GM12875 (cell line): ENCODE measurements at regions not wholly inside any gene's neighbourhood (a gene's known extent, or its start where the extent isn't known, plus 50 kb on each side); places are given as distances from the start of the nearest gene placed in this dataset.

ENCODE experiments used
- H3K4me3 ChIP-seq: one replicate; pipeline ENCODE4 v1.5.1; 2011; ENCODE audit warnings: low read depth, low read length, control low read depth
- TF ChIP-seq, protein P1 (sequence below): IDR thresholded peaks from 2 replicates; pipeline ENCODE4 v1.5.1; 2011; ENCODE audit warnings: low read depth, mild to moderate bottlenecking, control low read depth, inconsistent platforms, low read length, moderate library complexity, borderline replicate concordance; ENCODE audit not compliant: insufficient read depth

DNA sequence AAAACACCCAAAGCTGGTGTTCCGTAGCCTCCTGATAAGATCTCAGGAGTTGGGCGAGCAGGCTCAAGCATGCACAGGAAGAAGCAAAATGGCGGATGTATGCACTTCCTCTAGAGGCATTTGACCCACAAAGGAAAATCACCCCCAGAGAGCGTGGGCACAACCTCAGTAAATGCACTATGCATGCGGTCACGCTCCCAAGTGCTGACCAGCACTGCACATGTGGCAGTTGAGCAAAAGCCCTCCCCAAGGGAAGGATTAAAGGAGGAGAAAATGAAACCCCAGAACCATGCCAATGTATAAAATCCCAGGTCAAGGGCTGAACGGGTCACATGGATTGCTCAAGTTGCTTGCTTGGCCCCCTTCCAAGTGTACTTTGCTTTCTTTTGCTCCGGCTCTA lies 289.4 kb upstream of the IGF1R start:
- H3K4me3 ChIP-seq = no peak overlapping the region
- TF ChIP-seq, protein P1, sequence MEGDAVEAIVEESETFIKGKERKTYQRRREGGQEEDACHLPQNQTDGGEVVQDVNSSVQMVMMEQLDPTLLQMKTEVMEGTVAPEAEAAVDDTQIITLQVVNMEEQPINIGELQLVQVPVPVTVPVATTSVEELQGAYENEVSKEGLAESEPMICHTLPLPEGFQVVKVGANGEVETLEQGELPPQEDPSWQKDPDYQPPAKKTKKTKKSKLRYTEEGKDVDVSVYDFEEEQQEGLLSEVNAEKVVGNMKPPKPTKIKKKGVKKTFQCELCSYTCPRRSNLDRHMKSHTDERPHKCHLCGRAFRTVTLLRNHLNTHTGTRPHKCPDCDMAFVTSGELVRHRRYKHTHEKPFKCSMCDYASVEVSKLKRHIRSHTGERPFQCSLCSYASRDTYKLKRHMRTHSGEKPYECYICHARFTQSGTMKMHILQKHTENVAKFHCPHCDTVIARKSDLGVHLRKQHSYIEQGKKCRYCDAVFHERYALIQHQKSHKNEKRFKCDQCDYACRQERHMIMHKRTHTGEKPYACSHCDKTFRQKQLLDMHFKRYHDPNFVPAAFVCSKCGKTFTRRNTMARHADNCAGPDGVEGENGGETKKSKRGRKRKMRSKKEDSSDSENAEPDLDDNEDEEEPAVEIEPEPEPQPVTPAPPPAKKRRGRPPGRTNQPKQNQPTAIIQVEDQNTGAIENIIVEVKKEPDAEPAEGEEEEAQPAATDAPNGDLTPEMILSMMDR = no peak

DNA sequence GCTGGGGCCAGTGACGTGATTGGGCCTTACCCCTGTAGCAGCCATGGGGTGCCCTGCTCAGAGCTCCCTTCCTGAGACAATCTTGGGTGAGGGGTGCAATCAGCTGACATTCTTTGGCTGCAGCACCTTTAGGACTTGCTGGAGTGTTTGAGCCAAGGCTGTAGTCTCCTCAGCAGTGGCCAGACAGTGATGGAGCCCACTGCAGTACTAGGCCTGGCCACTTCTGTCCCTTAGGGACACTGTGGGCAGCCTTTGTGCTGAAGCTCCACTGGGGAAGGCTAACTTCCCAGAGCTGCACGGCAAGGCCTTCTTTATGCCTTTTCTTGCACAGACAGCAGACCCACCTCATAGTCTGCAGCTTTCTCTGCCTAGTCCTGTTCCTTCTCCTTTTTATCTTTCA lies 284.9 kb upstream of the IGF1R start:
- TF ChIP-seq, protein P1 = no peak
- no peak overlapping the region for H3K4me3 ChIP-seq

DNA sequence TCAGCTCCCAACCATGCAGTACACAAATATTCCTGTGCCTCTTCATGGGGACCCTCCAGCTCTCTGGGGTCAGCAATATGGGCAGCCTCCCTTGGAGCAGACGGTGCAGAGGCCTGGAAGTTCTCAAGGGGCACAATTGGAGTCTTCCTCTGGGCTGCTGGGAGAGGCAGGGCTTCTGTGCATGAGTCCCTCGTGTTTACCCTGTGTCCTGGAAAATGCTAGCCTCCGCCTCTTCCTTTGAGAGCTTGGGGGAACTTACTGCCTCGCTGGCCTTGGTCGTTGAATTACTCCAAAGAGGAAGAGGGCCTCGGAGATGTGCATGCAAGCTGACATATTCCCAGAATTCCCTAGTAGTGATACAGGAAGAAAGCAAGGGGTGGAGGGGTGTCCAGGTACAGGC lies 284.4 kb upstream of the IGF1R start:
- TF ChIP-seq, protein P1 = no peak
- no peak overlapping the region for H3K4me3 ChIP-seq

DNA sequence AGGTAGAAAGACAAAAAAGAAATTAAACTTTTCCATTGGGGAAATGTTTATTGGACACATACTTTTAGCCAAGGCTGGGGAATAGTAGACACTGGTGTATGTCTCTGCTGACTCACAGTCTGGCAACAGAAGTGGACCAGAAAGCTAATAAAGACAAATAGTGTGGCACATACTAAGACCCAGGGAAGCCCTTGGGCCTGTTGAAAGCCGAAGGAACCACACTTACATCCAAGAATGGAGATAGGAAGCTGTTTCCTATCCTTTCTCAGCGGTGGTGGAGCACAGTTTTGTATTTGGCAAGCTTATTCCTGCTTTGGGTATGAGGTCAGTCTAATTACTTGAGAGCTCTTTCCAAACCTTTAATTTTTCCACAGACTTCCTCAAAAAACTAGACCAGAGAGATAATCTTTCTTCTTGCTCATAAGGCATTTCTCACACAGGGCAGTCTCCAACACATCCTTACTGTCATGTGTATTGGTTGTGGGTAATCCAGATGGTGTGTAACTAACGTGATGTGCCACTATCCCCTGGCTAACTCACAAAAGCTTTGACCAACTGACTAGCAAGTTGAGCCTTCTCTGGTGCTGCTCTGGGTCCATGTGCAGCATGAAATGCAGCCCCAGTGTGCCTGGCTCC lies 279.1 kb upstream of the IGF1R start:
- H3K4me3 ChIP-seq = no peak overlapping the region
- TF ChIP-seq, protein P1 = no peak

DNA sequence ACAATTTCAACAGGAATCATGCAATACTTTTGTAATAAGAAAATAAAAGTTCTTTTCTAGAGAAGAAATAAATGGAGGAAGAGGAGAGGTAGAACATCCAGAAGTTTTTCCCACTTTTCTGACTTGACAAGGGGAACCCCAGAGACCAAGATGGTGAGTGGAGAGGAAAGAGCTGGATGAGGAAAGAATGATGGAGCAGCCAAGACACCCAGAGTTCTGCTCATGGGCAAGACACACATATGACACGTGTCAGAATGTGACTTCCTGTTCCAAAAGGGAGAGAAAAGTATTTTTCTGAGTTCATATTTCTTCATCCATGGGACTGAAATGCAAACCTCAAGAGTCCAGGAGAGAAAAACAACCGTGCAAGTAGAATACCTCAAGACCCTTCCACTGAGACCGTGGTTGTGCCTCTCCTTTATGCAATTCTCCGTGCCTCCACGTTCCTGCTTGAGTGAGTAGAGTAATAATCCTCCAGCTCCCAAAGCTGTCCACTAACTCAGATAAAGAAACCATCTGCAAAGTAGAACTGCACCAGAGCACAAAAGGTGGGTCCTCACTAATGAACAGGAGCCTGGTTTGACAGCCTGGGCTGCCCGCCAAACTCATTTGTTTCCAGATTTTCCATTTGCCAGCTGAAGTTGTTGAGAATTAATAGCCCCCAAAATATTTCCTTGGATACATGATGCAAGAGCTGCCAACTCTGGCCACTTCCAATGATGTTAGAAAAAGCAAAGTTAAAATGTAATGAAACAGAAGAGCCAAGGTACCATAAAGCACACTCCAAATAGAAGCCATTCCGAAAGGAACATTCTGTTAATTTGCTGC lies 272.6 kb upstream of the IGF1R start:
- TF ChIP-seq, protein P1 = no peak
- H3K4me3 ChIP-seq = no peak overlapping the region

DNA sequence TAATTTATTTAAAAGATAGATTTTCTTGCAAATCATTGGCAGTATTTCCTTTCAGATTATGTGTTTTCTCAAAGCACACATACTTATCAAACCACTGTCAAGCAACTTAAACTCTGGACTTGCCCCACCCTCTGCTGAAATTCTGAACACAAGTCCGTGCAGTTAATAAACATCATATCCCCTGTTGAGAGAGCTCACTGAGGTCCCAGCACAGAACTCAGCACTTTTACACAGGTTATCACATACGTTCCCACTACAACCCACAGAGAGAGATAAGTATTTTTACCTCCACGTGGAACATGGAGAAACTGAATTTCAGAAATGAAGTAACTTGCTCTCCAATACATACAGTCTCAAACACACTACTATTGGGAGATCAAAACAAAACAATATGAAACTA lies 267.6 kb upstream of the IGF1R start:
- TF ChIP-seq, protein P1 = no peak
- no peak overlapping the region for H3K4me3 ChIP-seq

DNA sequence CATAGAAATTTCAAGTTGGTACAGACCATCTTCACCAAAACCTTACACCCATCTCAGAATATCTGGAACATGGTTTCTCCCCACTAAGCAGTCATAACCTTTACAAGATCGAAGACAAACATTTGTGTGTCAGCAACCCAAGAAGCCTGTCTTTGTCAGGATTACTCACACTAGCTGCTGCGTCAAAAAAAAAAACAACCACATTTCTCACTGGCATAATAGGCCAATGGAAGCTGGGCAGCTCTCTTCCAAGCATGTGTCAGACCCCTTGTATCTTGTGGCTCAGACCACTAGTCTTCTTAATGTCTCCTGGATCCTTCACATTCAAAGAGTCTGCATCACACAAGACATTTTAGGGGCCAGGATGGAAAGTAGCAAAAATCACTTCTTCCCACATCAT lies 266.9 kb upstream of the IGF1R start:
- no peak overlapping the region for H3K4me3 ChIP-seq
- TF ChIP-seq, protein P1 = no peak
